SK-N-SH (cell line): ENCODE measurements at regions not wholly inside any gene's neighbourhood (a gene's known extent, or its start where the extent isn't known, plus 50 kb on each side); places are given as distances from the start of the nearest gene placed in this dataset.

Source experiments
- CHD2 ChIP-seq: fragments of 150-350 bp; IDR thresholded peaks from 2 replicates; pipeline ENCODE4 v1.6.1; 2018; ENCODE audit warnings: low read length; ENCODE audit not compliant: partially characterized antibody
- CTCF ChIP-seq: fragments of 200-600 bp; sonication (generic); IDR thresholded peaks from 2 replicates; pipeline ENCODE4 v1.6.1; 2017; ENCODE audit warnings: antibody characterized with exemption, mild to moderate bottlenecking, moderate library complexity
- EP300 ChIP-seq, 2 experiments: IDR thresholded peaks; 2 replicates each; pipeline versions ENCODE4 v1.4.0 to v1.6.1; 2012; ENCODE audit warnings: borderline replicate concordance in 1 of 2, low read depth in 1 of 2, low read length in 1 of 2
- EZH2phosphoT487 ChIP-seq: fragments of 200-600 bp; sonication (generic); IDR thresholded peaks from 2 replicates; pipeline ENCODE4 v1.6.1; 2017; ENCODE audit warnings: low read depth, mixed run types, mild to moderate bottlenecking, antibody characterized with exemption, moderate library complexity, borderline replicate concordance
- GABPA ChIP-seq: IDR thresholded peaks from 2 replicates; pipeline ENCODE4 v1.4.0; 2012; ENCODE audit warnings: low read depth, mild to moderate bottlenecking
- MAX ChIP-seq: IDR thresholded peaks from 2 replicates; pipeline ENCODE4 v1.4.0; 2012; ENCODE audit warnings: low read depth
- MXI1 ChIP-seq: IDR thresholded peaks from 2 replicates; pipeline ENCODE4 v1.6.1; 2012; ENCODE audit warnings: mild to moderate bottlenecking, low read depth, low read length, improper control_type of control experiment
- PBX3 ChIP-seq: IDR thresholded peaks from 2 replicates; pipeline ENCODE4; 2012
- POLR2AphosphoS5 ChIP-seq: IDR thresholded peaks from 2 replicates; pipeline ENCODE4 v1.6.1; 2012; ENCODE audit warnings: low read depth, low read length
- RCOR1 ChIP-seq: fragments of 150-350 bp; IDR thresholded peaks from 2 replicates; pipeline ENCODE4 v1.6.1; 2017; ENCODE audit warnings: antibody characterized with exemption, low read length
- TAF1 ChIP-seq: IDR thresholded peaks from 2 replicates; pipeline ENCODE4 v1.6.1; 2012; ENCODE audit warnings: low read depth, mild to moderate bottlenecking, low read length, moderate library complexity, borderline replicate concordance
- YY1 ChIP-seq: IDR thresholded peaks from 2 replicates; pipeline ENCODE4 v1.4.0; 2012; ENCODE audit warnings: low read depth, mild to moderate bottlenecking

- no peak for TF ChIP-seq CTCF
- no peak for TF ChIP-seq TAF1
- peak in 1 of 2 experiments; percentile 47; a peak in 2 of 4 replicates for TF ChIP-seq EP300 (IDR thresholded peaks at IDR 0.05; ENCODE audit: borderline replicate concordance in 1 of 2, low read depth in 1 of 2, low read length in 1 of 2)
- TF ChIP-seq EZH2phosphoT487: no peak
- no peak for TF ChIP-seq POLR2AphosphoS5
- TF ChIP-seq CHD2: no peak
- 0 out of 2 replicates have a peak, but pooled peaks have one; percentile 16 for TF ChIP-seq RCOR1
- TF ChIP-seq GABPA: no peak
- no peak for TF ChIP-seq MAX
- no peak for TF ChIP-seq MXI1
- TF ChIP-seq PBX3: no peak
- no peak for TF ChIP-seq YY1
Observed at GRCh38 chr21:17081193-17081592, 431.6 kb upstream of the CXADR start.
